Fibroblast of lung (primary cell): ENCODE measurements at regions not wholly inside any gene's neighbourhood (a gene's known extent, or its start where the extent isn't known, plus 50 kb on each side); places are given as distances from the start of the nearest gene placed in this dataset.

ENCODE experiments used
- DNase-seq, 2 donors: peaks; one replicate each; pipeline versions ENCODE4 v3.0.0 to v3.0.0-alpha.2; 2010; ENCODE audit warnings: low read depth in 2 of 2
- H2AFZ ChIP-seq: 2 replicates; pipeline ENCODE4 v1.5.1; 2012; ENCODE audit warnings: low read length, control low read depth, inconsistent platforms
- H3K27ac ChIP-seq: 2 replicates; pipeline ENCODE4 v1.5.1; 2011; ENCODE audit warnings: low read length, control low read depth; ENCODE audit not compliant: insufficient read depth
- H3K27me3 ChIP-seq: 2 replicates; pipeline ENCODE4 v1.5.1; 2011; ENCODE audit warnings: mild to moderate bottlenecking, low read length; ENCODE audit not compliant: control insufficient read depth, insufficient read depth
- H3K36me3 ChIP-seq: 2 replicates; pipeline ENCODE4 v1.5.1; 2011; ENCODE audit warnings: low read length; ENCODE audit not compliant: control insufficient read depth, insufficient read depth
- H3K4me1 ChIP-seq: 2 replicates; pipeline ENCODE4 v1.5.1; 2011; ENCODE audit warnings: low read length; ENCODE audit not compliant: control insufficient read depth, insufficient read depth; ENCODE audit errors: extremely low read depth
- H3K4me2 ChIP-seq: 2 replicates; pipeline ENCODE4 v1.5.1; 2011; ENCODE audit warnings: low read length, control low read depth; ENCODE audit not compliant: insufficient read depth; ENCODE audit errors: extremely low read depth
- H3K4me3 ChIP-seq, 4 experiments: fragments of 200-600 bp in 1 of 4; sonication (generic) in 1 of 4; replicated peaks in 1 of 4; 2 replicates each; pipeline ENCODE4 v1.5.1; 2011 to 2016; ENCODE audit warnings: low read length in 4 of 4, low read depth in 3 of 4, mild to moderate bottlenecking in 3 of 4, control low read depth in 2 of 4, inconsistent platforms in 1 of 4, mixed read lengths in 1 of 4; ENCODE audit not compliant: insufficient read depth in 1 of 4; ENCODE audit errors: control extremely low read depth in 1 of 4
- H3K79me2 ChIP-seq: 2 replicates; pipeline ENCODE4 v1.5.1; 2012; ENCODE audit warnings: mild to moderate bottlenecking, low read length, inconsistent platforms; ENCODE audit not compliant: control insufficient read depth, insufficient read depth
- H3K9ac ChIP-seq: 2 replicates; pipeline ENCODE4 v1.5.1; 2011; ENCODE audit warnings: mild to moderate bottlenecking, low read length, control low read depth; ENCODE audit not compliant: insufficient read depth
- H3K9me3 ChIP-seq: 2 replicates; pipeline ENCODE4 v1.5.1; 2012; ENCODE audit warnings: low read depth, low read length; ENCODE audit not compliant: control insufficient read depth, insufficient read depth
- H4K20me1 ChIP-seq: 2 replicates; pipeline ENCODE4 v1.5.1; 2011; ENCODE audit warnings: low read length; ENCODE audit not compliant: control insufficient read depth, insufficient read depth; ENCODE audit errors: extremely low read depth
- CTCF ChIP-seq, 2 donors: IDR thresholded peaks in 1 of 2; conservative IDR thresholded peaks in 1 of 2; 1 replicate in 1 of 2; 2 replicates in 1 of 2; pipeline ENCODE4 v1.5.1; 2011 to 2012; ENCODE audit warnings: low read length in 2 of 2, control low read depth in 1 of 2, inconsistent platforms in 1 of 2, low read depth in 1 of 2, mild to moderate bottlenecking in 1 of 2
- EZH2 ChIP-seq: IDR thresholded peaks from 2 replicates; pipeline ENCODE4 v1.5.1; 2012; ENCODE audit warnings: low read length, control low read depth, mild to moderate bottlenecking; ENCODE audit errors: missing control alignments

- Histone ChIP-seq H3K4me1 (no peaks in the 10 kb centered on the region), H3K36me3 (no peaks in the 10 kb centered on the region), H2AFZ (no peak overlapping the region), H3K4me3 (no peak overlapping the region), H3K27me3 (no peaks in the 10 kb centered on the region), H3K9me3 (no peaks in the 10 kb centered on the region), H3K79me2 (no peaks in the 10 kb centered on the region), H3K27ac (no peak overlapping the region), H4K20me1 (no peaks in the 10 kb centered on the region), H3K4me2 (no peak overlapping the region), H3K9ac (no peak overlapping the region)
- no peak for DNase-seq
- TF ChIP-seq EZH2: no peak
- no peak for TF ChIP-seq CTCF (conservative IDR thresholded peaks at IDR 0.05 in 1 of 2, IDR thresholded peaks at IDR 0.05 in 1 of 2; ENCODE audit: low read depth in 1 of 2, low read length in 2 of 2)
Observed at GRCh38 chr6:97702248-97702647, 419.2 kb upstream of the MMS22L start.

- no peaks in the 10 kb centered on the region for H3K79me2 ChIP-seq
- DNase-seq: peak in 1 of 2 donors; percentile 34
- no peak for TF ChIP-seq CTCF (conservative IDR thresholded peaks at IDR 0.05 in 1 of 2, IDR thresholded peaks at IDR 0.05 in 1 of 2; ENCODE audit: low read depth in 1 of 2, low read length in 2 of 2)
- no peak for TF ChIP-seq EZH2
Observed at GRCh38 chr6:97703661-97704060, 420.6 kb upstream of the MMS22L start.

GRCh38 chr6:97705568-97705967, 422.6 kb upstream of the MMS22L start:
- Histone ChIP-seq H2AFZ (no peak overlapping the region), H3K79me2 (no peaks in the 10 kb centered on the region), H3K4me2 (no peak overlapping the region), H3K4me1 (no peaks in the 10 kb centered on the region), H3K9me3 (no peaks in the 10 kb centered on the region), H3K9ac (no peak overlapping the region), H3K27ac (no peak overlapping the region), H3K36me3 (no peaks in the 10 kb centered on the region), H3K27me3 (no peaks in the 10 kb centered on the region), H4K20me1 (no peaks in the 10 kb centered on the region), H3K4me3 (no peak overlapping the region)
- no peak for TF ChIP-seq EZH2
- TF ChIP-seq CTCF (conservative IDR thresholded peaks at IDR 0.05 in 1 of 2, IDR thresholded peaks at IDR 0.05 in 1 of 2; ENCODE audit: low read depth in 1 of 2, low read length in 2 of 2): peak in 1 of 2 donors; percentile 5
- peak in 1 of 2 donors; percentile 23 for DNase-seq

More at GRCh38 chr6:97703661-97704060, 420.6 kb upstream of the MMS22L start:
- no peak overlapping the region for H2AFZ ChIP-seq
- H3K27me3 ChIP-seq: no peaks in the 10 kb centered on the region
- H3K4me2 ChIP-seq: no peak overlapping the region
- H3K9me3 ChIP-seq: no peaks in the 10 kb centered on the region
- no peak overlapping the region for H3K4me3 ChIP-seq
- H3K27ac ChIP-seq: no peak overlapping the region
- H4K20me1 ChIP-seq: no peaks in the 10 kb centered on the region
- no peaks in the 10 kb centered on the region for H3K36me3 ChIP-seq
- no peaks in the 10 kb centered on the region for H3K4me1 ChIP-seq
- no peak overlapping the region for H3K9ac ChIP-seq
